CD4-positive, alpha-beta T cell treated with Interleukin-2 at 100 ng/mL for 4 hours (primary cell): ENCODE measurements at regions not wholly inside any gene's neighbourhood (a gene's known extent, or its start where the extent isn't known, plus 50 kb on each side); places are given as distances from the start of the nearest gene placed in this dataset.
"Not testable (repeated sequence)": the region's sequence is repeated elsewhere in the genome, so short reads cannot be mapped to it uniquely, and the experiment has no call there.

ENCODE experiments used
- DNase-seq: peaks from one replicate; pipeline ENCODE4 v3.0.0-alpha.2; 2020; ENCODE audit warnings: low spot score

- DNase-seq, result no peak
Observed at GRCh38 chr9:7342736-7343135, 456.8 kb downstream of the DMAC1 start.

DNA sequence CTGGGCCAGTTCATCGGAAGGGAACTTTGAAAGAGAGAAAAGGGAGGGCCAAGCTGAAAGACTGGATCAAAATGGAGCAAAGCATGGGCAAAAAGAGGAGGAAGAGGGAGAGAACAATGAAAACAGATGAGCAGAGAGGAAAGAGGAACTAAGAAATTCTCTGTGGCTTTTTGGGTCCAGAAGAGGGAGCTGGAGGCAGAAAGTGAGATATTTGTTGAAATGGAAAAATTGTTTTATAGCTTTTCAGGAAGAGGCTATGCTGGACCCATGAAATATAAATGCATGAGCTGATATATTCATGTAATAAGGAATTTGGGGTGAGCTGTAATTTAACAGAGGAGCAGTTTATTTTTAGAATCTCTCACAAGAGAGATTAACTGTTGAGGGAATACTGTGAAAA, 457.3 kb downstream of the DMAC1 start:
- no peak for DNase-seq

DNA sequence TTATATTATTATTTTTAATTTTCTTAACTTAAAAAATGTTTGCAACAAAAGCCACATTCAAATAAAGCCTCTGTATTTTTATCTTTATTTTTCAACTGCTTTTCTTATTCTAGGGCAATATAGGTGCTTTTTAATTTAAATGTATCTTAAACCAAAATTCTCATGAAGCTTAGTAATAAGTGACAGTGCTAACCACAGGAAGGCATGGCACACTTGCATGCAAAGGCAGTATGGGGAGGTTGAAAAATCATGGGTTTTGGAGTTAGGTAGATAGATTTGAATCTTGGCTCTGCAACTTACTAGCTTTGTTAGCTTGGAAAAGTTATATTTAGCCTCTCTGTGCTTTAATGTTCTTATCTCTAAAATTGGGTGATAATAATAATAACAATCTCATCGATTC, 458.0 kb downstream of the DMAC1 start:
- no peak for DNase-seq

- no peak for DNase-seq
Observed at GRCh38 chr9:7340451-7340850, 459.1 kb downstream of the DMAC1 start.

DNA sequence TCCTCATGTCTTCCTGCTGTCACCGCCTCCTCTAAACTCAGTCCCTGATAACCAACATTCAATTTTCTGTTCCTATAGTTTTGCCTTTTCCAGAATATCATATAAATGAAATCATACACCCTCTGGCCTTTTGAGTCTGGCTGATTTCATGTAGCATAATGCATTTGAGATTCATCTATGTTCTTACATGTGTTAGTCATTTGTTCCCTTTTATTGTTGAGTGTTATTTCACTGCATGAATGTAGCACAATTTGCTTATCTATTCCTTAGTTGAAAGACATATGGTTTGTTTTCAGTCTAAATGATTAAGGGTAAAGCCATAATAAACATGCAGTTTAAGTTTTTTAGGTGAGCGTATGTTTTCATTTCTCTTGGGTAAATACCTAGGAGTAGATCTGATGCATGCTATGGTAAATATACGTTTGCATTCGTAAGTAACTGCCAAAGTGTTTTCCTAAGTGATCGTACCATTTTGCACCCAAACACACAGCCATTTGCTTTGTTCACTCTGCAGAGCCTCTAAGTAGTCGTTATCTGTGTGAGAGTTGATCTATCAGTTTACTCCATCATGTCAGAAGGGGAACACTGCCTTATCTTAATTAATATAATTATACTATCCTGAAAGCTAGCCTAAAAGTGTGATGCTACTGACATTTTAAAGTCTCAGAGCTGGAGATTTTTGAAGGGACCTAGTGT, 460.8 kb downstream of the DMAC1 start:
- DNase-seq, result no peak

DNA sequence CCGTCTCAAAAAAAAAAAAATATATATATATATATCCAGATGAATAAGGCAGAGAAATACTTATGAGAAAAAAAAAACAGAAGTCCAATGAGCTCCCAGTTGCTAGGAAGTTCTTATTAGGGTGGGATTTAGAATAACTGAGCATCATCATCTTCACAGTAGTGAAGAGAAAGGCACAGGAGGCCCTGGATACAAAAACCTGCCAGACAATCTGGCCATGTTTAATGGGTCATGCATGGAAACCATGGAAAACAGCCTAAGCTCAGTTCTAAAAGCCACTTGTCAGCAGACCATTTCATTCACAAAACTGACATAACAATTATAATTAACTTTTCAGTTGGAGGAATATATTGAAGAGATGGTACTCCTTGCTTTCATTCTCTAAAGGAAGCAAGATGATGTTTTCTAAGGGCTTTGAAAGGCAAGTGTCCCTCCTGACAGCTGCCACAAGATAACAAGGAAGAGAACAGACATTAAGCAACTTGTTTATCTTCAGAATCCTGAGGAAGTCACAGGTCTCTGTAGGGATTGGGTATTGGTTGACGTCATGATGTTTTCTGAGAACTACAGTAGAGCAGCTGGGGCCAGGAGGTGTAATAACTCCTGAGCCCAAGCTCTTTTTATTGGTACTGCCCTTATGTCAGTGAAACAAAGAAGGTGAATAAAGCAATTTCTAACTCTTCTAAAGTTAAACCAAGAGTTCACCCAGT, 463.1 kb downstream of the DMAC1 start:
- DNase-seq, result no peak

GRCh38 chr9:7333719-7334118, 465.9 kb downstream of the DMAC1 start:
- DNase-seq, result no peak

DNA sequence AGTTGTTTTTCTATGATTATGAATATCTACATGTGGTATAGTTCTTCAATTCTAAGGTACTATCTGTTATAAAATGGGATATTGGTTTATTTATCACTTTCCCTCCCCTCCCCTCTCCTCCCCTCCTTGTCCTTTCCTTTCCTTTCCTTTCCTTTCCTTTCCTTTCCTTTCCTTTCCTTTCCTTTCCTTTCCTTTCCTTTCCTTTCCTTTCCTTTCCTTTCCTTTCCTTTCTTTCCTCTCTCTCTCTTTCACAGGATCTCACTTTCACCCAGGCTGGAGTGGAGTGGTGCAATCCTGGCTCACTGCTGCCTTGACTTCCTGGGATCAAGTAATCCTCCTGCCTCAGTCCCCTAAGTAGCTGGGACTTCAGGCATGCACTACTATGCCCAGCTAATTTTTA, 466.8 kb downstream of the DMAC1 start:
- DNase-seq, result no peak

DNA sequence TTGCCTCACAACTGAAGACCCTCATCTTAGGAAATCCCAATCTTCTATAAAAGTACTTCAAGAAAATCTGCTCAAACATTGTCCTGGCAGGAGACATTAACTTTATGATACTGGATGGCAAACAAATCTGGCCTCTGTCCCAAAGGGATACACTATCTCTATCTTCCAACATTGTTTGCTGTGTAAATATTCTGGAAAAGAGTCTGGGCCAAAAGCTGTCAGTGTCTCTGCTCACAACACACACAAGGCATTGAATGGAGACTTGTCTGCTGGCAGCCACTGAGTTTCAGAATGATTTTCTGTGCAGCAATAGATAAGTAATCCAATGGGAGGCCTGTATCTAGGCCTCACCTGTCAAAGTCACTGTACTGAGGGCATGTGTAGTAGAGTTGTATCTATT, 471.1 kb downstream of the DMAC1 start:
- no peak for DNase-seq

DNA sequence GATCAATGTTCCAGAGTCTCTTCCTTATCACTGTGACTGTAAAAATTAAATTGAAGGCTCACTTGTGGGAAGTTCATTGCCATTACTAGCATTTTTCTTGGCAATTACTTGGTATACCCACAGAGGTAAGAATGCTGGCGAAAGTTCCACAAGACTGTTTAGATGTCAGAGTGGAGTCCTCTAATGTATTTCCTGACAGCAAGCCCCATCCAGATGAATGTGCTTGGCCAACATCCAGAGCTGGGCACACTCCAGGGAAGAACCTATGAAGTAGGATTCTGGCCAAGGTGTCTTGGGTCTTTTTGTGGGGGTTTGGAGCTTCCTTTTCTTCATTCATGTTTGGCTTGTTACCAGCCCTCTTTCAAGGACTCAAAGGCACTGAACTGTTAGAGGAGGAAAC, 473.6 kb downstream of the DMAC1 start:
- DNase-seq, result no peak

- no peak for DNase-seq
Observed at GRCh38 chr9:7324152-7324598, 475.4 kb downstream of the DMAC1 start.

GRCh38 chr9:7320841-7321240, 478.7 kb downstream of the DMAC1 start:
- DNase-seq, result no peak

- DNase-seq, result no peak
Observed at GRCh38 chr9:7320139-7320538, 479.4 kb downstream of the DMAC1 start.

DNA sequence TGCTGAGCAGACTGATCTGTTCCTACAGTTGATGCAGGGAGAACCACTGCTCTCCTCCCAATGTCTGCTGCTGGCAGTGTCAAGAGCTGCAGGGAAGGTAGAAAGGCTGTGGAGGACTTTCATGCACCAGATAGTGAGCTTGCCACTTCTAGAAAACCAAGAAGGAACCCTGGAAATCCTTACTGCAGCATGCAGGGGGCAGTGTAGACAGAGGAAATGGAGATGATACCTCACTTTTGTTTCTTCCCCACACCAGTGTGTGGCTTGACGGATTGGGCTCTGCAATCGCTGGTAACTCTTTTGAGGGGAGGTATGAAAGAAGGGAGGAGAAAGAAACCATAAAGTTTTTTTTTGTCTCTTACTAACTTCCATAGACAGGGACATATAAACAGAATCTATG, 480.7 kb downstream of the DMAC1 start:
- DNase-seq, result no peak

- DNase-seq, result no peak
Observed at GRCh38 chr9:7316967-7317366, 482.6 kb downstream of the DMAC1 start.

- DNase-seq, result no peak
Observed at GRCh38 chr9:7316166-7316795, 483.3 kb downstream of the DMAC1 start.

GRCh38 chr9:7315746-7316145, 483.8 kb downstream of the DMAC1 start:
- DNase-seq, result no peak

- no peak for DNase-seq
Observed at GRCh38 chr9:7315116-7315515, 484.5 kb downstream of the DMAC1 start.

DNA sequence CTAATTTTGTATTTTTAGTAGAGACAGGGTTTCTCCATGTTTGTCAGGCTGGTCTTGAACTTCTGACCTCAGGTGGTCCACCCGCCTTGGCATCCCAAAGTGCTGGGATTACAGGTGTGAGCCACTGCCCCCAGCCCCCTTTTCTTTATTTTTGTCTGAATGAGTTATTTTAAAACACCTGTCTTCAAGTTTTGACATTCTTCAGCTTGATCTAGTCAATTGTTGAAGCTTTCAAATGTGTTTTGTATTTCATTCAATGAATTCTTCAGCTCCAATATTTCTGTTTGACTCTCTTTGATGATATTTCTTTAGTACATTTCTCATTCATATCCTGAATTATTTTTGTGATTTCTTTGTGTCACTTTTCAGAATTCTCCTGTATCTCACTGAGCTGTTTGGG, 486.2 kb downstream of the DMAC1 start:
- DNase-seq, result no peak

DNA sequence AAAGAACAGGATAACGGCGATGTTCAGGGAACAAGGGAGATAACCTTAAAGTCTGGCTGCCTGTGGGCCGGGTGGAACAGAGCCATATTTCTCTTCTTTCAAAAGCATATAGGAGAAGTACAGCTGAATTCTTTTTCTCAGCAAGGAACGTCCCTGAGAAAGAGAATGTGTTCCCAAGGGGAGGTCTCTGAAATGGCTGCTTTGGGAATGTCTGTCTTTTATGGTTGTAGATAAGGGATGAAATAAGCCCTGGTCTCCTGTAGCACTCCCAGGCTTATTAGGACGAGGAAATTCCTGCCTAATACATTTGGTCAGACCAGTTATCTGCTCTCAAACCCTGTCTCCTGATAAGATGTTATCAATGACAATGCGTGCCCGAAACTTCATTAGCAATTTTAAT, 490.5 kb downstream of the DMAC1 start:
- not testable (repeated sequence) for DNase-seq

DNA sequence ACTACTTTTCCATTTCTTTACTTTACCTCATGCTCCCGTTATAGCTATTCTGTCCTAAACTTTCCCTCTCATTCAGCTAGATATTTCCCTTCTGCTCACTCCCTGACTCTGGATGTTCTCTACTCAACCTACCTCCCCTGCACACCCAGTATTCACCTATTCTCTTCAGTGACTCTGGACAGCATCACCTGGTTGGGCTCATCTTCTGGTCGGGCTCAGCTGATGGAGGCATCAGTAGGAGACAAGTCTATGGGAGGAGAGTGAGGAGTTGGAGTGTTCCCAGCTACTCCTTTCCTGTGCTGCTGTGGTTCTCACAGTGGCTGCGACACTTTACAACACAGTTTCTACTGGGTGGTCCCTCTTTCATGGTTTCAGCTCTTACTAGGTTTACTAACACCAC, 493.9 kb downstream of the DMAC1 start:
- no peak for DNase-seq

DNA sequence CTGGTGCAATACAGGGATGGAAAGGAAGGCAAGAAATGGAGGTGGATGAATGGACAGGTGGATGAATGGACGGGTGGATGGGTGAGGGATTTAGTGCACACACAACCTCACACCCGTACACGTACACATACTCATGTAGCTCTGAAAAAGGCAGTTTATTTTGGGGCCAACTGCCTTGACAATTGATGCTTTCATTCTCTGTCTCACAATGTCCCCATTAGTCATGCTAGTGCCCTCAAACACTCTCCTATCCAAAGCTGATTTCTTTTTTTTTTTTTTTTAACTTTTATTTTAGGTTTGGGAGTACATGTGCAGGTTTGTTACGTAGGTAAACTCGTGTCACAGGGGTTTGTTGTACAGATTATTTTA, 495.0 kb downstream of the DMAC1 start:
- no peak for DNase-seq

DNA sequence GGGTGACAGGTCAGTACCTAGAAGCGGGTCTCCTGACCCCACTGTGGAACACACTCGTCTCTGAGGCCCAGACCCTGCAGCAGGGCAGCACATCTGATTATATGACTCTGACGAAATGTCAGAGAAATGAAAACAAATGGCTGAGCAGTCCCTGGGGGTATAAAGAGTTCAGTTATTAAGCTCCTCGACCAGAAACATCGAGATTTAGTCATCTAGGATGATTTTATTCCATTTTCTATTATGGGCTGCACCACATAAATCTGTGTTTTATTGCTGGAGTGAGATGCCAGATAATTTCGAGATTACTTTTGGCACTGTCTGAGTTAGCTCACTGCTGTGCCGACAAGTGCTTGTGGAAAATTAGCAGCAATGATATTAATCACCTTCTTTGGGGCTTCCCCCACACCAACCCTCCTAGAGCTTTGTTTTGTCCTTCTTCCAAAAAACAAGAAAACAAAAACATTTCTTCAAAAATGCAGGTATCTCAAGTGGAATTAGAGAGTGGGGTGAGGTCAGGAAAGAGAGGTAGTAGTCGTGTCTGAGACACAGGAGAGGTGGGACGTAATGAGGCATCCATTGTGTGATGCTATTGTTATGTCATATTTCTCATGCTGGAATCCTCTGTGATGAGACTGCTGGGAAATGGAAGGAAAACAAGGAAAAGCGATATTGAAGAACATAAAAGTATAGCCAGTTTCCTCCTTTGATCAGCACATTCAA, 495.5 kb downstream of the DMAC1 start:
- no peak for DNase-seq
